SU-DHL-6 (cell line): ENCODE measurements at regions not wholly inside any gene's neighbourhood (a gene's known extent, or its start where the extent isn't known, plus 50 kb on each side); places are given as distances from the start of the nearest gene placed in this dataset.

ENCODE experiments used
- EZH2phosphoT487 ChIP-seq: fragments of 200-600 bp; sonication (generic), shearing (Covaris generic); conservative IDR thresholded peaks from 2 replicates; pipeline ENCODE4 v1.6.1; 2018; ENCODE audit warnings: mild to moderate bottlenecking, antibody characterized with exemption, low read length, moderate library complexity, mixed read lengths
- TF ChIP-seq, protein P1 (sequence below): fragments of 200-600 bp; sonication (generic); IDR thresholded peaks from one replicate; pipeline ENCODE4 v1.5.1; 2017; ENCODE audit warnings: antibody characterized with exemption, mild to moderate bottlenecking, low read length, moderate library complexity; ENCODE audit not compliant: insufficient read depth, poor library complexity, severe bottlenecking

- TF ChIP-seq, protein P1, sequence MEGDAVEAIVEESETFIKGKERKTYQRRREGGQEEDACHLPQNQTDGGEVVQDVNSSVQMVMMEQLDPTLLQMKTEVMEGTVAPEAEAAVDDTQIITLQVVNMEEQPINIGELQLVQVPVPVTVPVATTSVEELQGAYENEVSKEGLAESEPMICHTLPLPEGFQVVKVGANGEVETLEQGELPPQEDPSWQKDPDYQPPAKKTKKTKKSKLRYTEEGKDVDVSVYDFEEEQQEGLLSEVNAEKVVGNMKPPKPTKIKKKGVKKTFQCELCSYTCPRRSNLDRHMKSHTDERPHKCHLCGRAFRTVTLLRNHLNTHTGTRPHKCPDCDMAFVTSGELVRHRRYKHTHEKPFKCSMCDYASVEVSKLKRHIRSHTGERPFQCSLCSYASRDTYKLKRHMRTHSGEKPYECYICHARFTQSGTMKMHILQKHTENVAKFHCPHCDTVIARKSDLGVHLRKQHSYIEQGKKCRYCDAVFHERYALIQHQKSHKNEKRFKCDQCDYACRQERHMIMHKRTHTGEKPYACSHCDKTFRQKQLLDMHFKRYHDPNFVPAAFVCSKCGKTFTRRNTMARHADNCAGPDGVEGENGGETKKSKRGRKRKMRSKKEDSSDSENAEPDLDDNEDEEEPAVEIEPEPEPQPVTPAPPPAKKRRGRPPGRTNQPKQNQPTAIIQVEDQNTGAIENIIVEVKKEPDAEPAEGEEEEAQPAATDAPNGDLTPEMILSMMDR = no peak
- TF ChIP-seq EZH2phosphoT487 = no peak
These were observed 67.4 kb upstream of the SLC14A2 start for GRCh38 chr18:45547910-45548309.
